ENCODE measurements at regions not wholly inside any gene's neighbourhood (a gene's known extent, or its start where the extent isn't known, plus 50 kb on each side); places are given as distances from the start of the nearest gene placed in this dataset.

- no peaks in the 10 kb centered on the region for H3K4me1 ChIP-seq
- H3K27me3 ChIP-seq, result no peaks in the 10 kb centered on the region
- no peak for DNase-seq (ENCODE audit: low spot score in 2 of 2)
- intact Hi-C loops (cut with DNase I; ENCODE audit: low total_unique reads), result no loop called here
- no peak for TF ChIP-seq POLR2AphosphoS5 (IDR thresholded peaks at IDR 0.05)
- TF ChIP-seq POLR2A (IDR thresholded peaks at IDR 0.05), result no peak
- no peak for TF ChIP-seq CTCF (IDR thresholded peaks at IDR 0.05)
- H3K9me3 ChIP-seq, result no peaks in the 10 kb centered on the region
- H3K4me3 ChIP-seq, result no peak overlapping the region
- no peaks in the 10 kb centered on the region for H3K36me3 ChIP-seq
- H3K27ac ChIP-seq, result no peak overlapping the region
Observed at GRCh38 chr13:61162636-61163035, 253.0 kb downstream of the PCDH20 start.

- Histone ChIP-seq H3K4me1 (no peaks in the 10 kb centered on the region), H3K9me3 (no peaks in the 10 kb centered on the region), H3K27ac (no peak overlapping the region), H3K36me3 (no peaks in the 10 kb centered on the region), H3K27me3 (no peaks in the 10 kb centered on the region), H3K4me3 (no peak overlapping the region)
- TF ChIP-seq POLR2A (IDR thresholded peaks at IDR 0.05), result no peak
- no peak for TF ChIP-seq POLR2AphosphoS5 (IDR thresholded peaks at IDR 0.05)
- no peak for TF ChIP-seq CTCF (IDR thresholded peaks at IDR 0.05)
- DNase-seq (ENCODE audit: low spot score in 2 of 2), result no peak
- intact Hi-C loops (cut with DNase I; ENCODE audit: low total_unique reads), result no loop called here
Observed at GRCh38 chr13:61162106-61162505, 253.5 kb downstream of the PCDH20 start.

DNA sequence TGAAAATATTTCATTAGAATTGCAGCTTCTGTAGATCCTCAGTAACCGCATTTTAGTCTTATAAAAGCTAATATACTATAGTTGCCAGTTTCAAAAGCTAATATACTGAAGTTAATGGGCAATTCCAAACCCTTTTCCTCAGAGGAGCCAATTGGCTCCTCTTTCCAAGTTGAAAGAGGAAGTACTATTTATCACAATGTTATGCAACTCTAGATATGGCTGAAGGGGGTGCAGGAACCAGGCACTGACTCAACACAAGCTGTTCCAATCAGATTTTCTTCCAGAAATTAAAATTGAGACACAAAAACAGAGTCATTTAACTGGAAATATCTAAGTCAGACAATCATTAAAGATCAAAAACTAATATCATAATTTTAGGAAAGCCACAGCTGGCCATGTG lies 258.9 kb downstream of the PCDH20 start:
- Histone ChIP-seq H3K9me3 (no peaks in the 10 kb centered on the region), H3K27ac (no peak overlapping the region), H3K4me3 (no peak overlapping the region), H3K36me3 (no peaks in the 10 kb centered on the region), H3K27me3 (no peaks in the 10 kb centered on the region), H3K4me1 (no peaks in the 10 kb centered on the region)
- DNase-seq (ENCODE audit: low spot score in 2 of 2), result no peak
- TF ChIP-seq CTCF (IDR thresholded peaks at IDR 0.05), result no peak
- no peak for TF ChIP-seq POLR2AphosphoS5 (IDR thresholded peaks at IDR 0.05)
- no peak for TF ChIP-seq POLR2A (IDR thresholded peaks at IDR 0.05)
- intact Hi-C loops (cut with DNase I; ENCODE audit: low total_unique reads), result no loop called here

- H3K27me3 ChIP-seq, result no peaks in the 10 kb centered on the region
- peaks cover under 1 to 2% of the 10 kb centered on the region in 2 donors for H3K9me3 ChIP-seq
- no peaks in the 10 kb centered on the region for H3K36me3 ChIP-seq
- DNase-seq (ENCODE audit: low spot score in 2 of 2), result no peak
- H3K27ac ChIP-seq, result no peak overlapping the region
- no peak overlapping the region for H3K4me3 ChIP-seq
- intact Hi-C loops (cut with DNase I; ENCODE audit: low total_unique reads), result no loop called here
- H3K4me1 ChIP-seq, result no peaks in the 10 kb centered on the region
- TF ChIP-seq POLR2A (IDR thresholded peaks at IDR 0.05) (no peak), CTCF (IDR thresholded peaks at IDR 0.05) (no peak), POLR2AphosphoS5 (IDR thresholded peaks at IDR 0.05) (no peak)
Observed at GRCh38 chr13:61151062-61151461, 264.6 kb downstream of the PCDH20 start.

DNA sequence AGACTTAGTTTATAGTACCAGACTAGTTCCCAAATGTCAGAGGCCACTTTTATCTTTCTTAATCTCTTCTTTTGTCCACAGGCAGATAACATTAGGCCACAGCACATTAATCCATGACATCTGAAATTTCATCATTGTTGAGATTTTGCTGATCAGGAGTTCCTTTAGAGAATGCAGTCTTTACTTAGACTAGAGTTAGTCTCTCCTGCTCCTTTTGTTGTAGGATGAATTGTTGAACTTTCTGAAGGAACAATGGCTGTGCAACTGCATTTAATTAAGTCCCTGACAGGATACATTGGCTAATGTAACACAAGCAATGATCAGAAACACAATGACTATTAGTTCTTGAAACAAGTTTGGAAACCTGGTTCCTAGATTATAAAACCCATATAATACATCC lies 266.3 kb downstream of the PCDH20 start:
- H3K36me3 ChIP-seq, result no peaks in the 10 kb centered on the region
- no peak overlapping the region for H3K4me3 ChIP-seq
- H3K9me3 ChIP-seq, result peaks cover 11 to 17% of the 10 kb centered on the region in 2 donors
- no peak for DNase-seq (ENCODE audit: low spot score in 2 of 2)
- intact Hi-C loops (cut with DNase I; ENCODE audit: low total_unique reads), result no loop called here
- no peak for TF ChIP-seq CTCF (IDR thresholded peaks at IDR 0.05)
- TF ChIP-seq POLR2A (IDR thresholded peaks at IDR 0.05), result no peak
- TF ChIP-seq POLR2AphosphoS5 (IDR thresholded peaks at IDR 0.05), result no peak
- H3K4me1 ChIP-seq, result no peaks in the 10 kb centered on the region
- no peak overlapping the region for H3K27ac ChIP-seq
- no peaks in the 10 kb centered on the region for H3K27me3 ChIP-seq

Data from breast epithelium (tissue), 4 donors.